Lung (tissue), 11 donors: ENCODE measurements at regions not wholly inside any gene's neighbourhood (a gene's known extent, or its start where the extent isn't known, plus 50 kb on each side); places are given as distances from the start of the nearest gene placed in this dataset.

ENCODE experiments used
- ATAC-seq: fragments of 200-7000 bp; cut with Tn5 transposase; one replicate; pipeline ENCODE4 v1.9.1; 2020; ENCODE audit warnings: moderate number of reproducible peaks; ENCODE audit not compliant: insufficient read depth, low FRiP score
- DNase-seq, 3 donors: peaks; one replicate each; pipeline ENCODE4 v3.0.0-alpha.2; 2013 to 2017
- H3K27ac ChIP-seq, 2 donors: one replicate each; pipeline ENCODE4 v1.5.1; 2013; ENCODE audit warnings: mild to moderate bottlenecking in 2 of 2, moderate library complexity in 2 of 2, control low read depth in 1 of 2, inconsistent platforms in 1 of 2, low read depth in 1 of 2, low read length in 1 of 2
- H3K27me3 ChIP-seq, 3 donors: one replicate each; pipeline ENCODE4 v1.5.1; 2013; ENCODE audit warnings: low read length in 2 of 3; ENCODE audit not compliant: control insufficient read depth in 3 of 3, insufficient read depth in 3 of 3
- H3K36me3 ChIP-seq, 4 donors: one replicate each; pipeline ENCODE4 v1.5.1; 2013; ENCODE audit warnings: low read length in 4 of 4, mild to moderate bottlenecking in 1 of 4, moderate library complexity in 1 of 4; ENCODE audit not compliant: control insufficient read depth in 4 of 4, insufficient read depth in 4 of 4
- H3K4me1 ChIP-seq, 5 donors: one replicate each; pipeline ENCODE4 v1.5.1; 2013; ENCODE audit warnings: low read length in 5 of 5, mild to moderate bottlenecking in 2 of 5, moderate library complexity in 1 of 5; ENCODE audit not compliant: control insufficient read depth in 5 of 5, insufficient read depth in 5 of 5
- H3K4me3 ChIP-seq: one replicate; pipeline ENCODE4 v1.5.1; 2013; ENCODE audit warnings: mild to moderate bottlenecking, control low read depth, moderate library complexity
- H3K9ac ChIP-seq, 2 donors: one replicate each; pipeline ENCODE4 v1.5.1; 2013; ENCODE audit warnings: low read length in 2 of 2, control low read depth in 1 of 2; ENCODE audit not compliant: insufficient read depth in 1 of 2
- H3K9me3 ChIP-seq, 4 donors: one replicate each; pipeline ENCODE4 v1.5.1; 2013; ENCODE audit warnings: low read length in 3 of 4, mild to moderate bottlenecking in 1 of 4, moderate library complexity in 1 of 4; ENCODE audit not compliant: control insufficient read depth in 4 of 4, insufficient read depth in 3 of 4
- WGBS, 2 donors: extraction: QIAGEN DNeasy Blood & Tissue Kit; methylation state at CpG; one replicate each; pipeline ENCODE4 v1.1.7; 2013; 5-methylcytosine and 5-hydroxymethylcytosine counted together
- TF ChIP-seq, protein P1 (sequence below): IDR thresholded peaks from 2 replicates; pipeline ENCODE4 v1.5.1; 2012; ENCODE audit warnings: mild to moderate bottlenecking; ENCODE audit errors: control extremely low read depth, extremely low read depth
- donor health status: control.
- donor health status: control.
- donor health status: Bipolar disorder and iron deficiency.
- donor health status: healthy.
- donor health status: DM: yes; HTN: yes; CAD: no.

- TF ChIP-seq, protein P1, sequence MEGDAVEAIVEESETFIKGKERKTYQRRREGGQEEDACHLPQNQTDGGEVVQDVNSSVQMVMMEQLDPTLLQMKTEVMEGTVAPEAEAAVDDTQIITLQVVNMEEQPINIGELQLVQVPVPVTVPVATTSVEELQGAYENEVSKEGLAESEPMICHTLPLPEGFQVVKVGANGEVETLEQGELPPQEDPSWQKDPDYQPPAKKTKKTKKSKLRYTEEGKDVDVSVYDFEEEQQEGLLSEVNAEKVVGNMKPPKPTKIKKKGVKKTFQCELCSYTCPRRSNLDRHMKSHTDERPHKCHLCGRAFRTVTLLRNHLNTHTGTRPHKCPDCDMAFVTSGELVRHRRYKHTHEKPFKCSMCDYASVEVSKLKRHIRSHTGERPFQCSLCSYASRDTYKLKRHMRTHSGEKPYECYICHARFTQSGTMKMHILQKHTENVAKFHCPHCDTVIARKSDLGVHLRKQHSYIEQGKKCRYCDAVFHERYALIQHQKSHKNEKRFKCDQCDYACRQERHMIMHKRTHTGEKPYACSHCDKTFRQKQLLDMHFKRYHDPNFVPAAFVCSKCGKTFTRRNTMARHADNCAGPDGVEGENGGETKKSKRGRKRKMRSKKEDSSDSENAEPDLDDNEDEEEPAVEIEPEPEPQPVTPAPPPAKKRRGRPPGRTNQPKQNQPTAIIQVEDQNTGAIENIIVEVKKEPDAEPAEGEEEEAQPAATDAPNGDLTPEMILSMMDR: no peak
- 84 to 91% methylated on average over 4 of the region's 4 CpGs for WGBS, 2 donors
- H3K27me3 ChIP-seq: no peaks in the 10 kb centered on the region
- H3K9ac ChIP-seq: no peak overlapping the region
- no peaks in the 10 kb centered on the region for H3K9me3 ChIP-seq
- H3K4me1 ChIP-seq: no peaks in the 10 kb centered on the region
- H3K36me3 ChIP-seq: no peaks in the 10 kb centered on the region
- no peak overlapping the region for H3K27ac ChIP-seq
- no peak overlapping the region for H3K4me3 ChIP-seq
- DNase-seq (no peak), ATAC-seq (no peak)
These were observed 55.5 kb upstream of the CUL3 start for GRCh38 chr2:224640679-224641078.

DNA sequence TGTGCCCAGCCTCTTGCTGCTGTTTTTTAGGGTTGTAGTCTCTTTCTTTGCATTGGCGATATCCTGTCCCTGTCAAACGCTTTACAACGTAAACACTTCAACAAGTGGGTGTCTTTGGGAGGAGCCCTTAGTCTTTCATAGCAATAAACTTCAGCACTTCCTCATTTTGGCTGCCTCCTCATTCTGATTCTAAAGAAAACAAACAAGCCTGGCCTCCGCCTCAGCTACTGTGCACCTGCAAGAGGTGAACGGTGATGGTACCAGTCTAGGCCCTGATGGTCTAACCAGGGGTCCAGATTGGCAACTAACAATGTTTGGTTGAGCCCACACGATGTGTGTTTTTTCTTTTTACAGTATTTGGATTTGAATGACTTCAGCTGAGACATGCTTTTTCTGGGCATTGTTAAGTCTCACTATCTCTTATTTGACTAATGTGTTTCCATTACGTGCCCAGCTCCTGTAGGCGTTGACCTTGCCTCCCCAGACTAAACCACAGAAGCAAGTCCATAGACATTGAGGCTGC is 53.2 kb upstream of the CUL3 start:
- H3K4me3 ChIP-seq: no peak overlapping the region
- H3K9me3 ChIP-seq: no peaks in the 10 kb centered on the region
- no peak overlapping the region for H3K9ac ChIP-seq
- H3K27me3 ChIP-seq: no peaks in the 10 kb centered on the region
- DNase-seq: no peak
- H3K27ac ChIP-seq: no peak overlapping the region
- no peak for ATAC-seq
- TF ChIP-seq, protein P1: no peak
- WGBS, 2 donors: 36 to 45% methylated on average over 8 of the region's 8 CpGs
- no peaks in the 10 kb centered on the region for H3K36me3 ChIP-seq
- no peaks in the 10 kb centered on the region for H3K4me1 ChIP-seq
